Skin epidermis (tissue), 12 donors: ENCODE measurements at regions not wholly inside any gene's neighbourhood (a gene's known extent, or its start where the extent isn't known, plus 50 kb on each side); places are given as distances from the start of the nearest gene placed in this dataset.
"Not testable (repeated sequence)": the region's sequence is repeated elsewhere in the genome, so short reads cannot be mapped to it uniquely, and the experiment has no call there.

Experiments
- H3K27ac ChIP-seq, 21 experiments: fragments of 200-600 bp; sonication (generic) in 11 of 21; one replicate each; pipeline ENCODE4 v1.5.0; 2020; ENCODE audit warnings: mild to moderate bottlenecking in 3 of 21, inconsistent platforms in 2 of 21, moderate library complexity in 2 of 21
- H3K4me3 ChIP-seq, 7 experiments: fragments of 200-600 bp; sonication (generic) in 2 of 7; one replicate each; pipeline ENCODE4 v1.5.0; 2020; ENCODE audit warnings: inconsistent platforms in 2 of 7, mild to moderate bottlenecking in 2 of 7, moderate library complexity in 1 of 7

DNA sequence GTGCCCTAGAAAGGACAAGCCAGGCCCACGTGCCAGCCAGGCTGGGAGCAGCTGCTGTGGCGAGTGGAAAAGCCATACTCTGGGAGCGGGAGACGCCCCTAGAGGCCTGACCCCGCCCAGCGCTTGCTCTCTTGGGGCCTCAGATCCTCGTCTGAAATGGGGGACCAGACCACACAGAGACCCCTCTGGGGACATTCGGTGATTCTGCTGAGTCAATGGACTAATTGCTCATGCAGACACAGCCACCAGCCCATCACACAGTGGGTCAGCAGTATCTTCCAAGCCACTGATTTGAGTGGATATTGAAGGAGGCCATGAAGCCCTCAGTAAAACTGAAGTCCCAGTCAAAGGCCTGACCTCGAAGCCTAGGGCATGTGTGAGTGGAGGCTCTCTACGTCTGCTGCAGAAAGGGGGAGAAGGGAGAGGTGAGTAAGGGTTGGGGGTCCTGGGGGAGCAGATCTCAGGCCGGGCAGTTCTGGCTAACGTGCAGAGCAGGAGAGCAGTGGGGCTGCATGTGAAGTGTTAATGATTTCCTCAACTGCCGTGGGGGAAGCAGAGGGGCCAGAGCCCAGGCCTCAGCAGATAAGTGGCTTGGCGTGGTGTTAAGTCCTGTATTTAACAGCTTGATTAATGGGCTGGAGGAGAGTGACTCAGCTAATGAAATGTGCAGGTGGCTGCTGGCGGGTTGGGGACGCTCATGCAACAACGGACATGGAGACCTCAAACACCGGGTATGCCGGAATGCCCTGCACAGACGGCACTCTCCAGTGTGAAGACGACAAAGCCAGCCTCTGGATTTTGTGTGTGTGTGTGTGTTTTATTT is 104.4 kb upstream of the TWIST2 start:
- Histone ChIP-seq H3K4me3 (no peak overlapping the region), H3K27ac (no peak overlapping the region)

DNA sequence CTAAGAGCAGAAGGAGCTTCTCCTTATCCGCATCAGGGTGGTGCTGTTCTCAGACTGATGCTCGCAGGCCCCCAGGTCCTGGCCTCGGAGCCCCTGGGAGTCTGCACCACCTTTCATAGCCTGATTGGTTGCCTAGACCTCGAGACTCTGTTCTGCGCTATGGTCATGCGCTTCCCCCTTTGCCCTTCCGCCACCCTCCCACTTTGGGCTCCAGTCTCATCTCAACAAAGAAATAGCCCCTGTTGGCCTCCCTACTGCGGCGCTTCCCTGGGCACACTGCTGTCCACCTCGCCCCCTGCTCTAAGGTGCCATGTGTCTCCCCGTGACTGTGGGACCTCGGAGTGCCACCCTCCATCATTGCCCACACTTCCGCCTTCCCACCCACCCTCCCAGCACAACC is 102.9 kb upstream of the TWIST2 start:
- Histone ChIP-seq H3K27ac (no peak overlapping the region), H3K4me3 (no peak overlapping the region)

DNA sequence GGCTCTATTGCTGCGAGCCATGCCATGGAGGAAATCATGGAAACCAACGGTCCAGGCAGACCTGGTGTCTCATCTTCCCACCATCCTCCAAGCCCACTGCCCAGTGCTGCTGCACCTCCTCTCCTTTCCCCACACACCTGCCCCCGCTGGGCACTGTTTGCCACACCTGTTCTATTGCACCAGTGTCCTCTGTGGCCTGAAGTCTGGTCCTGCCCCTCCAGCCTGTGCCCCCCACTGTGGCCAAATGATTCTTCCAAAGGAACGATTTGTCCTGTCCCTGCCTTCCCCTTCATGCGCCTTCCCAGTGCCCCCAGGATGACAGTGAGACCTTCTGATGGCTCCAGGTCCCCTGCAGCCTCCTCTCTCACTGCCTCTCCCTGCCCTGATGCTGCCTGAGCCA is 101.9 kb upstream of the TWIST2 start:
- no peak overlapping the region for H3K27ac ChIP-seq
- no peak overlapping the region for H3K4me3 ChIP-seq

DNA sequence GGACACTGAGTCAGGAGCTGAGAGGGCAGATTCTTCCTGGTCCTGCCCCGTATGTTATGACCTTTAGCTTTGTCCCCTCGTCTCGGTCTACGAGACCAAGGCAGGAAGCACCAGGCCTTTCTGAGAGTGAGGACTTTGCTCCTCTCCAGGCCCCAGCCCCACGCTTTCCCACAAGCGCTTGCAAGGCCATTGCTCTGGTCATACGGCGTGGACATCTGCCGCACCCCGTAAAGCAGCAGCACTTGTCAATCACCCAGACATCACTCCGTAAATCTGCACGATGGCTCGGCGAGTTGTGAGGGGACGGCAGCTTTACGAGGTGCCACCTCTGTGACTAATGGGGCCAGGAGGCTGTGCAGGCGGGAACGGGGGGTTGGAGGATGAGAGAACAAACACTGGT is 100.8 kb upstream of the TWIST2 start:
- no peak overlapping the region for H3K27ac ChIP-seq
- no peak overlapping the region for H3K4me3 ChIP-seq

DNA sequence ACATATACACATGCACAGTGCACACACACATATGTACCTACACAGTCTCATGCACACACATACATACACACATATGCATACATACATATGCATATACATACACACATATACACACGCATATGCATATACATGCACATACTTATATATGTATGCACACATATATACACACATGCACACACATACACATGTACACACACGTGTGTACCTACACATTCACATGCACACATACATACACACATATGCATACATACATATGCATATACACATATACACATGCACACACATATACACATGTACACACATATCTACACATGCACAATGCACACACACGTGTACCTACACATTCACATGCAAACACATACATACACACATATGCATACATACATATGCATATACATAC is 100.3 kb upstream of the TWIST2 start:
- Histone ChIP-seq H3K4me3 (no peak overlapping the region), H3K27ac (no peak overlapping the region)

DNA sequence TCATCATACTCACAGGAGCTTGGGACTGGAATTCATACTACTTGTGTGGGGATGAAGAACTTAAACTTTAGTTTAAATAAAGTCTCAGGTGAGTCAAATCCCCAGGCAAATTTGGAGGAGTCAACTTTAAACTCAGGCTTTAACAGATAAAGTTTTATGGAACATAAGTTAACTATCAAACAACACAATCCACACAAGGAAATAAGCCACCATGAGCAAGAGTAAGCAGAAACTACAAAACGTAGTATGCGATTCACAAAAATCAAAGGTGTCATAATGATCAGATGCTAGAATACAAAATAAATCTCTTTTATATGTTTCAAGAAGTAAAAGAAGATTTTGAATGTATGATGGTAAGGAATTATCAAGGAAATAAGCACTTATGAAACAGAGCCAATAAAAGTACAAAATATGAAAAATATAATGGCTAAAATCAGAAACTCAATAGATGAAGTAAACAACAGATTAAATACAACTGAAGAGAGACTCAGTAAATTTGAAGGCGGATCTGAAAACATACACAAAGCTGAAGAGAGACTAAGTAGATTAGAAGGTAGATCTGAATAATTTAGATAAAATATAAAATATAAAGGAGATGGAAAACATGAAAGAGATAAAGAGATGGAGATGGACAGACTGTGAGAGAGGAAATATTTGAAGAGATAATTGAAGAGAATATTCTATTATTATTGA is 97.5 kb upstream of the TWIST2 start:
- Histone ChIP-seq H3K4me3 (no peak overlapping the region), H3K27ac (no peak overlapping the region)

DNA sequence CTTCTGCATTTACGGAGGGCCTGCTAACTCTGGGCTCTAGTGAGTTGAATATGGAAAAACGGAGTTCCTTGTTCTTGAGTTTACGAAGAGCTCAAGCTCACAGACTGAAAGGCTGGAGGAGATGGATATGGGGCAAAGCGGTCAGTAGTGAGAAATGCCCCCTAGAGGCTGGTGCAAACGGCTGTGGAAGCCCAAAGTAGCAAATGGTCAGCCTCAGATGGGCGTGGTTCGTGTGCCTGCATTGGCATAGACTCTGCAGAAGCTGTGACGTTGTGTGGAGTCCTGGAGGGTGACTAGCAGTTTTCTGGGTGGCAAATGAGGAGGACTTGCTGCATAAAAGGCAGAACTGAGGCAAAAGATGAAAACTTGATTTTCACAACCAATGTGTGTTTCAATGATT is 93.6 kb upstream of the TWIST2 start:
- Histone ChIP-seq H3K27ac (no peak overlapping the region), H3K4me3 (no peak overlapping the region)

DNA sequence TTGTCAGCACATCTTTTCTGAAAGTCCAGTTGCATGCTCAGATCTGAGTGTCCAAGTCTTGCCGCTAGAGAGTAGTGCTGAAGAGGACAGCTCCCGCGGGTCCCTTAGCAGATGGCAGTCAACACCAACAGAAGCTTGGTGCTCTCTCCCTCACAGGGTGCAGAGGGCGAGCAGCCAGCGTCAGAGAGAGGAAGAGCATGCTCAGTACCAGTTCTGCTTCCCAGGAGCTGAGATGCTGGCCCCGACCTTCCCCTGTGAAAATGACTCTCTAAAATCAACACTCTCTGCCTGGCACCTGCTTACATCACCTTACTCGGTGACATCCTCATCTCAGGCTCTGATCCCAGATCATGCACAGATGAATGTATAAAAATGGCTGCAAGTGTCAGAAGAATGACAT is 86.0 kb upstream of the TWIST2 start:
- Histone ChIP-seq H3K27ac (no peak overlapping the region), H3K4me3 (no peak overlapping the region)

DNA sequence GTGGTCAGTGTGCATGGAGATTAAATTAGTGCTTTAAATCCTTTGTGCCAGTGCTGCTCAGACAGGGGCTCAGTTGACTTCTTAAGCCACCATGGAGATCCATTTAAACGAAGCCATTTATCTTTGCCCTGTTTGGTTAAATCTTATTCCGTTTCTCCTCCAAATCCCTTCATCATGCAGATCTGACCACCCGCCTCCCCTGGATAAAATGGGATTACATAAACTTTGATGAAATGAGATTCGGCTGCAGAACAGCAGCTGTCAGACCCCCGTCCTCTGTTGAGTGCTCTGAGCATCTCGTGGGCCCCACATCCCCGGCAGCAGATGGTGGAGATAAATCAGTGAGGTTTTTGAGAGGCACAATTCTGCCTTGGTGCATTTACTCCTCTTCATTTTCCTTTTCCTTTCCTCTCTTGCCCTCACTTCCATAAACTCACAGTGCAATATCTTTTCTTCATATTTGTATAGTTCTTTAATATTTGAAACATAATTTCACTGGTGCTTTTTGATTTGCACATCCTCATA is 84.4 kb upstream of the TWIST2 start:
- Histone ChIP-seq H3K27ac (no peak overlapping the region), H3K4me3 (no peak overlapping the region)

DNA sequence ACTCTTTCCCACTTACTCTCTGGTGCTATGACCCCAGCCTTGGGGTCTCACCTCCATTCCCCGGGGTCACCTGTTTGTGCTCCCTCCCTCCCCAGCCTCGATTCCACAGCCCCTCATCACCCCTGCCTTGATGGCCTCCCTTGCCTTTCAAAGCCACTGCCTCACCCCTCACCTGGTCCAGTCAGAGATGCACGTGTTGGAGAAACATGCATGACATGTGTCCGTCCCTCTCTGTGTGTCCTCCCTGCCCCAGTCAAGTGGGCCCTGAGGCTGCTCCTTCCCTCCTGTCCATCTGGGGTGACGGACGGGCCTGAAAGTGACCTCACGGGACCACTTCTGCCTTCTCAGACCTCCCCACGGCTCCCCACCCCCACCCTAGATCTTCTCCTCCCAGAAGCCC is 82.3 kb upstream of the TWIST2 start:
- Histone ChIP-seq H3K27ac (no peak overlapping the region), H3K4me3 (no peak overlapping the region)

DNA sequence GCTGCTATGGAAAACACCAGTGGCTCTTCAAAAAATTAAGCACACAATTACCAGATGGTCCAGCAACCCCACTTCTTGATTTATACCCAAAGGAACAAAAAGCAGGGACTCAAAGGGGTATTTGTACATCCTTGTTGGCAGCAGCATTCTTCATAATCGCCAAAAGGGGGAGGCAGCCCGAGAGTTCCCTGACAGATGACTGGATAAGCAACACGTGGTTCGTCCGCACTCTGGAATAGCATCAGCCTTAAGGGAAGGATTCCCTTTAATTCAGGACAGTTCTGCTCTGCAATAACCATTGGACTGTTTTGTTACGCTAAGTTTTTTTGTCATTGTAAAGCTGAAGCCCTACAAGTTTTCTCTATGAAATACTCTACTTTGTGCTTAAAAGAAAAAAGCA is 76.7 kb upstream of the TWIST2 start:
- no peak overlapping the region for H3K27ac ChIP-seq
- no peak overlapping the region for H3K4me3 ChIP-seq

DNA sequence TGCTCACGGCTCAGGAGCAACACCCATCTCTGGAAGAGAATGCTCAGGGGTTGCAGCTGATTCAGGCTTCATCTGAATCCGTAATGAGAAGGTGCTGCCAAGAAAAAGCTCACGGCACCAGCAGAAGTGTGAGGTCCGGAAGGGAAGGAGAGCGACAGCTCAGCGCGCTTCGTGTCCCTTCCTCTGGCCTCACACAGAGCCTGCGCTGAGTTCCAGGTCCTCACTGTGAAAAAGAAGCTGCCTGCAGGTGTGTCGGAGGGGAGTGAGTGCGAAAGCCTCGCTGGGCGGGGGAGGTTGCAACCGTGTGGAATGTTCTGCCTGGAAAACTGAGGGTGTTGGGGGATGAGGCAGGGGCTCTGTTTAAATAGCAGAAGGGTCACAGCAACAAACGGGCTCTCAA is 76.2 kb upstream of the TWIST2 start:
- Histone ChIP-seq H3K27ac (no peak overlapping the region), H3K4me3 (no peak overlapping the region)

DNA sequence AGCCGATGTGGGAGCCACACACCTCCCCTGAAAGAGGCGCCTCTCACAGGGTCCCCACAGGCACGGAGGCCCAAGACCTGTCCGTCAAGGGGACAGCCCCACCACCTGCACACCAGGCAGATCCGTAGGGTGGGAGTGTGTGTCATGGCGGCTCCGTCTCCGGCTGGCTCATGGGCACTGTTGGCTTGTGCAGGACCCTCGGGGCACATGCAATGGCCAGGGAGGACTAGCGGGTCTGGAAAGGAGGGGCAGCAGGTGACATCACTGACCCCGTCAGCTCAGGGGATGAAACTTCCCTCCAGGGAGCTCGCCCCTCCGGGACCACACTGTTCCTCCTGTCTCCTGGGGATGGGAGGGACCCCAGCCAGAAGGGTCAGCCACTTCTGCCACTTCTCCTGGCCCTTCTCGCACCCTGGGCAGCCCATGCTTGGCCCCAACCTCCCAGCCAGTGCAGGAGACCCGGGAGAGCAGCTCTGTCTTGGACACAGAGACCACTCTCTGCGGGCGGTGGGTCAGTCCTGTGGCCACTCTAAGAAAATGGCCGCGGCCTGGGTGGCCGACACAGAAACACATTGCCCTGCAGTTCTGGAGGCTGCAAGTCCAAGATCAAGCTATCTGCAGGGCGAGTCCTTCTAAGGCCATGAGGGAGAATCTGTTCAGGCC is 75.1 kb upstream of the TWIST2 start:
- no peak overlapping the region for H3K27ac ChIP-seq

DNA sequence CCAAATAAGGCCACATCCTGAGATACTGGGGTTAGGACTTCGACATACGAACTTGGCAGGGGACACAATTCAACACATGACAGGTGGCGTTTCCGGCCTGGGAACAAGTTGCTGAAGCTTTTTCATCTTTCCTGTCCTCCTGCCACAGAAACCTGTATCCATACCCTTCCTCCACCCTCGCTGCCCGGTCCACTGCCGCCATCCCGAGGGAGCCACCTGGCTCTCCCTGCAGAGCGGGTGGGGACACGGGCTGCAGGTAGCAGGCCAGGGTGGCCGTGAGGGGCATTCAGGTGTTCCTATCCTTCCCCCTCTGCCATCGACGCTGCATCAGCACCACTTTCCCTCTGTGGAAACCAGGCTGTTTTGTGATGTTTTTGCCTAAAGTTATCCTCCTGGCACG is 74.4 kb upstream of the TWIST2 start:
- Histone ChIP-seq H3K27ac (no peak overlapping the region), H3K4me3 (no peak overlapping the region)

More for the DNA sequence above, 75.1 kb upstream of the TWIST2 start:
- H3K4me3 ChIP-seq, result no peak overlapping the region

DNA sequence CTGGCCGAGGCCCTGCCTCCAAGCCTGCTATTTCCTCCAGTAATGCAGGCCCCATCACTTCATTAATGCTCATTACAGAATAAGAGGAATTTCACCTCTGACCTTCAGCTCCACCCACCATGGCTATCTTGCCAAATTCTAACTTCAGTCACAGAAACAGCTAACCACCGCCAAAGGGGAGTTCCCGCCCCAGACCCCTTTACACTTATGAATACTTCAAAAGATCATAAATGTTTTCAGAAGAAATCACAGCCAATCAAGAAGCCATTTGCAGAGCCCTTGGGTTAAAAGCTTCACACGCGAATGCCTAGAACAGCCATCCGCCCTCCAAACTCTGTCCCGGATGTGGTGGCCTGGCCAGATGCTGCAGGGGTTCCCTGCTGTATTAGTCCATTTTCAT is 73.8 kb upstream of the TWIST2 start:
- no peak overlapping the region for H3K4me3 ChIP-seq
- H3K27ac ChIP-seq, result no peak overlapping the region

DNA sequence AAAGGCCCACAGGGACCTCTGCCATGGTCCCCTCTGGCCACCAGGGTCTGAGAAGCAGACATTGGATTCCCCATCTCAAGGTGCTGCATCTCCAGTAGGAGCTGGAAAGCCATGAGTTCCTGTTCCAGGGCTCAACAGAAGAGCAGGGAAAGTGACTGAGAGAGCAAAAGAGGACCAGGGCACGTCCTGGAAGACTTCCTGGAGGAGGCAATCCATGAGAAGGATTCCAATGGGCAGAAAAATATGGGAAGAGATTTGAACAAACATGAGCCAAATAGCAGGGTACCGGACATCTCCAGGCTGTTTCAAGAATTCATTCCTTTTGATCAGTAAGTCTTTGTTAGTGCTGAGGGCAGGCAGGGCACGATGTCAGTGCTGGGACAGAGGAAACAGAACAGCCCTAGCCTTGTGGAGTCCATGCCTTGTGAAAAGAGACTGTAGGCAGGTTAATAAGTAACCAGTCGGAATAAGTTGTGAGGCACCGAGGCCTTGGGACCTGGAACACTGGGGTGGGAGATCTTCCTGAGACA is 72.8 kb upstream of the TWIST2 start:
- Histone ChIP-seq H3K27ac (no peak overlapping the region), H3K4me3 (no peak overlapping the region)

DNA sequence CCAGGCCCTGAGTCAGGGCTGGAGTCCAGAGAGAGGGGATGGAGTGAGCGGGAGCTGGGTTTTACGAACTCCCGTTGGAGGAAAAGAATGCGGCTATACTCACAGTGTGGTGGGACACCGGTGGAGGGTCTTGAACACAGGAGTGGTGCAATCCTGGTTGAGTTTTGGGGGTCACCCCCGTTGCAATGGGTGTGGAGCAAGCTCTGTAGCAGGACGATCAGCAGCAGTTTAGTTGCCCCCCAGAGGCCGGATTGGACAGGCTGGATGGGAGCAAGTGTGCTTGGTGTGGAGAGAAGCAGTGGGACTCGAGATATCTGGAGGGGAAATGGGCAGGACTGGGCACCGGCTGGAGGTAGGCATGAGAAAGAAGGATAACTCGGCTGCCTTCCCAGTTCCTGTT is 72.3 kb upstream of the TWIST2 start:
- Histone ChIP-seq H3K27ac (no peak overlapping the region), H3K4me3 (no peak overlapping the region)

DNA sequence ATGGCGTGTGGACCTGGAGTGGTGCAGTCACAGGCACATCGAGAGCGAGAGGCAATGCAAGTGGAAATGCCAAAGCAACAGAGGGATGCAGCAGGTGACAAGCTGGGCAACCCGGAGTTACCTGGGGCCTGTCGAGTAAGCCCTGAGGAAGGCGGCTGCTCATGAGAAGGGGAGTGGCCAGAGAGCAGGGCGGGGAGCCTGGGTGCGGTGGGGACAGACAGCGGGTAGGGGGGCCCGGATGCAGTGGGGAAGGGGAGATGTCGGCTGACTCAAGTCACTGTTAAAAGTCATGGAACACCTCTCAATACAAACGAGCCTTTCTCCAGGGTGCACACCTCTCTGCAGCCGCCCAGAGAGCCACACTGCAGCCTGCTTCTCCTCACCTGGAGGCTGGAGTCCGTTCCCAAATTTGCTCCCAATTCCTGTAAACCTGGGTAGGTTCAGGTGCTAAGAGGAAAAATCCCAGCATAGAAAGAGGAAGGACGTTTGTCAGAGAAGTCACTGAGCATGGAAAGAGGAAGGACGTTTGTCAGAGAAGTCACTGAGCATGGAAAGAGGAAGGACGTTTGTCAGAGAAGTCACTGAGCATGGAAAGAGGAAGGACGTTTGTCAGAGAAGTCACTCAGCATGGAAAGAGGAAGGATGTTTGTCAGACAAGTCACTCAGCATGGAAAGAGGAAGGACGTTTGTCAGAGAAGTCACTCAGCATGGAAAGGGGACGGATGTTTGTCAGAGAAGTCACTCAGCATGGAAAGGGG is 71.7 kb upstream of the TWIST2 start:
- no peak overlapping the region for H3K4me3 ChIP-seq
- no peak overlapping the region for H3K27ac ChIP-seq

DNA sequence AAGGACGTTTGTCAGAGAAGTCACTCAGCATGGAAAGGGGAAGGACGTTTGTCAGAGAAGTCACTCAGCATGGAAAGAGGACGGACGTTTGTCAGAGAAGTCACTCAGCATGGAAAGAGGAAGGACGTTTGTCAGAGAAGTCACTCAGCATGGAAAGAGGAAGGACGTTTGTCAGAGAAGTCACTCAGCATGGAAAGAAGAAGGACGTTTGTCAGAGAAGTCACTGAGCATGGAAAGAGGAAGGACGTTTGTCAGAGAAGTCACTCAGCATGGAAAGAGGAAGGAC is 71.2 kb upstream of the TWIST2 start:
- H3K4me3 ChIP-seq, H3K27ac ChIP-seq: not testable (repeated sequence)

DNA sequence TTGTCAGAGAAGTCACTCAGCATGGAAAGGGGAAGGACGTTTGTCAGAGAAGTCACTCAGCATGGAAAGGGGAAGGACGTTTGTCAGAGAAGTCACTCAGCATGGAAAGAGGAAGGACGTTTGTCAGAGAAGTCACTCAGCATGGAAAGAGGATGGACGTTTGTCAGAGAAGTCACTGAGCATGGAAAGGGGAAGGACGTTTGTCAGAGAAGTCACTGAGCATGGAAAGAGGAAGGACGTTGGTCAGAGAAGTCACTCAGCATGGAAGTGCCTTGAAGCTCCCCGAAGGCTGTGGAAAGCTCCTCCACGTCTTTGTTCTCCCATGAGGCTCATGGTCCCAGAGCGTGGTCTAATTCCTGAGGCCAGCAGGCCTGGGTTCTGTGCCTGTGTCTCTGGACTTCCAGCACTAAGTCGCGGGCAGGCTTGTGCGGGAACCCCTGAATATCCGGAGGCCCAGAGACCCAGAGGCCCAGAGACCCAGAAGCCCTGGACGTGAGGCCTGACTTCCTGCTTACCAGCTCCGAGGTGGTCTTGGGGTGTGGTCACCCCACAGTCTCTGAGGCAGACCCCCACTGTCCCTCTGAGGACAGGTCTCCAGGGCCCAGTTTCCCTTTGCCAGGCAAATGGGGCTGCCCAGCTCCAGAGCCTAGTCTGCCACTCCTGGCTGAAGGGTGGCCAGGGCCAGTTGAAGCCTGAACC is 70.4 kb upstream of the TWIST2 start:
- H3K27ac ChIP-seq, result no peak overlapping the region
- no peak overlapping the region for H3K4me3 ChIP-seq
